Aorta (tissue), 5 donors: ENCODE measurements at regions not wholly inside any gene's neighbourhood (a gene's known extent, or its start where the extent isn't known, plus 50 kb on each side); places are given as distances from the start of the nearest gene placed in this dataset.

Source experiments
- ATAC-seq: fragments of 200-7000 bp; cut with Tn5 transposase; one replicate; pipeline ENCODE4 v1.9.1; 2022; ENCODE audit warnings: moderate library complexity; ENCODE audit not compliant: low FRiP score
- DNase-seq, 2 donors: peaks; one replicate each; pipeline ENCODE4 v3.0.0-alpha.2; 2020
- H3K27ac ChIP-seq, 2 donors: one replicate each; pipeline ENCODE4 v1.5.1; 2013; ENCODE audit warnings: low read length in 2 of 2, mild to moderate bottlenecking in 2 of 2, moderate library complexity in 2 of 2, control low read depth in 1 of 2, inconsistent platforms in 1 of 2, low read depth in 1 of 2
- H3K27me3 ChIP-seq, 2 donors: one replicate each; pipeline ENCODE4 v1.6.1; 2013; ENCODE audit warnings: control low read depth in 1 of 2, low read length in 1 of 2, mild to moderate bottlenecking in 1 of 2, moderate library complexity in 1 of 2; ENCODE audit not compliant: insufficient read depth in 2 of 2, control insufficient read depth in 1 of 2
- H3K36me3 ChIP-seq, 2 donors: one replicate each; pipeline ENCODE4 v1.6.1; 2013; ENCODE audit warnings: control low read depth in 1 of 2, low read length in 1 of 2, mild to moderate bottlenecking in 1 of 2; ENCODE audit not compliant: insufficient read depth in 2 of 2, control insufficient read depth in 1 of 2
- H3K4me1 ChIP-seq, 2 donors: one replicate each; pipeline ENCODE4 v1.6.1; 2013; ENCODE audit warnings: low read length in 2 of 2, control low read depth in 1 of 2, mild to moderate bottlenecking in 1 of 2, moderate library complexity in 1 of 2; ENCODE audit not compliant: insufficient read depth in 2 of 2, control insufficient read depth in 1 of 2
- H3K4me3 ChIP-seq, 2 donors: one replicate each; pipeline ENCODE4 v1.5.1; 2013; ENCODE audit warnings: low read length in 2 of 2, control low read depth in 1 of 2, mild to moderate bottlenecking in 1 of 2
- H3K9me3 ChIP-seq: one replicate; pipeline ENCODE4 v1.6.1; 2013; ENCODE audit warnings: mild to moderate bottlenecking, low read length; ENCODE audit not compliant: control insufficient read depth
- WGBS, 2 donors: extraction: QIAGEN DNeasy Blood & Tissue Kit; methylation state at CpG; one replicate each; pipeline ENCODE4 v1.1.7; 2013; 5-methylcytosine and 5-hydroxymethylcytosine counted together
- intact Hi-C, 2 donors: fragments of 100-400 bp; cut with DNase I; formaldehyde crosslinking; loops; one replicate each; pipeline versions ENCODE4 v1.14.2 to v1.15.0; 2022
- donor health status: healthy with polysubstance abuse.
- donor health status: Bipolar disorder and iron deficiency.
- donor health status: DM: no; HTN: no; CAD: no.
- donor health status: DM: no; HTN: no; CAD: no.
- donor health status: DM: yes; HTN: yes; CAD: no.

GRCh38 chr4:8754634-8755589 lies 116.7 kb downstream of the HMX1 start:
- no peak for ATAC-seq
- no peak overlapping the region for H3K27ac ChIP-seq
- peak; percentile 17 to 55 for DNase-seq
- no peaks in the 10 kb centered on the region for H3K36me3 ChIP-seq
- 90 to 91% methylated on average over 23 of the region's 23 CpGs for WGBS, 2 donors
- peaks cover 0 to 2% of the 10 kb centered on the region in 2 donors for H3K27me3 ChIP-seq
- intact Hi-C loops, result no loop called here
- no peak overlapping the region for H3K4me3 ChIP-seq
- H3K9me3 ChIP-seq, result peaks cover 5% of the 10 kb centered on the region
- no peaks in the 10 kb centered on the region for H3K4me1 ChIP-seq

- H3K4me3 ChIP-seq, result no peak overlapping the region
- DNase-seq, result peak; percentile 16 to 65
- H3K9me3 ChIP-seq, result no peaks in the 10 kb centered on the region
- H3K27ac ChIP-seq, result no peak overlapping the region
- H3K27me3 ChIP-seq, result no peaks in the 10 kb centered on the region
- intact Hi-C loops, result no loop called here
- no peaks in the 10 kb centered on the region for H3K36me3 ChIP-seq
- peak; percentile 31 for ATAC-seq
- WGBS, 2 donors, result 86 to 91% methylated on average over 9 of the region's 9 CpGs
- H3K4me1 ChIP-seq, result no peaks in the 10 kb centered on the region
Observed at GRCh38 chr4:8748236-8748575, 123.4 kb downstream of the HMX1 start.

- Histone ChIP-seq H3K36me3 (no peaks in the 10 kb centered on the region), H3K4me1 (no peaks in the 10 kb centered on the region)
Observed at GRCh38 chr4:8747467-8748235, 124.0 kb downstream of the HMX1 start.

DNA sequence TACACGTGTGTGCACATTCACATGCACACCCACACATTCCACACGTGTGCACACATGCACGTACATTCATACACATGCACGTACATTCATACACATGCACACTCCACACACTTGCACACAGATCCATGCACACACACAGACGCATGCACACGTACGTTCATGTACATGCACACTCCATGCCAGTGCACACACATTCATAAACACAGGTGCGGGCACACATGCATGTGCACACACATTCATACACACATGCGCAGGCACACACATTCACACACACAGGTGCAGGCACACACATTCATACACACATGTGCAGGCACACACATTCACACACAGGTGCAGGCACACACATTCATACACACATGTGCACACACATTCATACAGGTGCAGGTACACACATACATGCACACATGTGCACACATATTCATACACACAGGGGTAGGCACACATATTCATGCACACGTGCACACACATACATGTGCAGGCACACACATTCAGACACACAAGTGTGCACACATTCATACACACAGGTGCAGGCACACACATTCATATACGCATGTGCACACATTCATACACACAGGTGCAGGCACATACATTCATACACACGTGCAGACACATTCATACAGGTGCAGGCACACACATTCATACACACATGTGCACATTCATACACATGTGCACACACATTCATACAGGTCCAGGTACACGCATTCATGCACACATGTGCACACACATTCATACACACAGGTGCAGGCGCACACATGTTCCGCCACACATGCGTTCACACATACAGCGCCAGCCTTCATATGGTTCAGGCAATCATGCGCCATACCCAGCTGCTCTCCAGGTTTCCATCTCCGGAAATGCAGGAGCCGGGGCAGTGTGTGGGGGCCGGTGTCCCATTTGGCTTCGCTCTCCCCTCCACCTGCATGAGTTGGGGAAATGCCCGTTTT lies 124.8 kb downstream of the HMX1 start:
- Histone ChIP-seq H3K9me3 (no peaks in the 10 kb centered on the region), H3K36me3 (no peaks in the 10 kb centered on the region), H3K4me1 (no peaks in the 10 kb centered on the region), H3K27me3 (no peaks in the 10 kb centered on the region), H3K4me3 (no peak overlapping the region), H3K27ac (no peak overlapping the region)
- DNase-seq (peak; percentile 13 to 29), ATAC-seq (no peak)
- 92% methylated on average over 23 of the region's 23 CpGs for WGBS, 2 donors
- intact Hi-C loops, result no loop called here

More at GRCh38 chr4:8747467-8748235, 124.0 kb downstream of the HMX1 start:
- intact Hi-C loops, result no loop called here
- no peaks in the 10 kb centered on the region for H3K27me3 ChIP-seq
- no peaks in the 10 kb centered on the region for H3K9me3 ChIP-seq
- no peak overlapping the region for H3K4me3 ChIP-seq
- H3K27ac ChIP-seq, result no peak overlapping the region
- DNase-seq (peak; percentile 21 to 73), ATAC-seq (no peak)
- WGBS, 2 donors, result 75 to 76% methylated on average over 39 of the region's 39 CpGs

DNA sequence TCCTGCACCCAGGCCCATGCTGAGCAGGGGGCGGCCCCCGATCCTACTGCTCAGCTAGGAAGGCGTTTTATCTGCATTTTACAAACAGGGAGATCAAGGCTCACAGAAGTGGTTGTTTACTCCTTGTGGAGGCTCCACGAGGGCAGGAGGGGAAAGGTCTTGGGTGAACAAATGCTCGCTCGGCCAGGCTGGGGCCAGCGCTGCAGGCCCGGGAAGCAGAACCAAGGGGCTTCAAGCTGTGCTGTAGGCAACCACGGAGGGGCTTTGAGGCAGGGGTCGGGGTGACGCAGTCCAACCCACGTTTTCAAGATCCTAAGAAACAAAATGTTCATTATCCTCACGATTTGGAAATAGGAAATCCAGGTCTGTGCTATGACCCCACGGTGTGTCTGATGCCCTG lies 125.8 kb downstream of the HMX1 start:
- intact Hi-C loops, result no loop called here
- 60 to 64% methylated on average over 14 of the region's 14 CpGs for WGBS, 2 donors
- DNase-seq (peak; percentile 32 to 44), ATAC-seq (no peak)
- H3K9me3 ChIP-seq, result no peaks in the 10 kb centered on the region
- no peaks in the 10 kb centered on the region for H3K4me1 ChIP-seq
- no peak overlapping the region for H3K27ac ChIP-seq
- H3K27me3 ChIP-seq, result no peaks in the 10 kb centered on the region
- H3K36me3 ChIP-seq, result no peaks in the 10 kb centered on the region
- no peak overlapping the region for H3K4me3 ChIP-seq

DNA sequence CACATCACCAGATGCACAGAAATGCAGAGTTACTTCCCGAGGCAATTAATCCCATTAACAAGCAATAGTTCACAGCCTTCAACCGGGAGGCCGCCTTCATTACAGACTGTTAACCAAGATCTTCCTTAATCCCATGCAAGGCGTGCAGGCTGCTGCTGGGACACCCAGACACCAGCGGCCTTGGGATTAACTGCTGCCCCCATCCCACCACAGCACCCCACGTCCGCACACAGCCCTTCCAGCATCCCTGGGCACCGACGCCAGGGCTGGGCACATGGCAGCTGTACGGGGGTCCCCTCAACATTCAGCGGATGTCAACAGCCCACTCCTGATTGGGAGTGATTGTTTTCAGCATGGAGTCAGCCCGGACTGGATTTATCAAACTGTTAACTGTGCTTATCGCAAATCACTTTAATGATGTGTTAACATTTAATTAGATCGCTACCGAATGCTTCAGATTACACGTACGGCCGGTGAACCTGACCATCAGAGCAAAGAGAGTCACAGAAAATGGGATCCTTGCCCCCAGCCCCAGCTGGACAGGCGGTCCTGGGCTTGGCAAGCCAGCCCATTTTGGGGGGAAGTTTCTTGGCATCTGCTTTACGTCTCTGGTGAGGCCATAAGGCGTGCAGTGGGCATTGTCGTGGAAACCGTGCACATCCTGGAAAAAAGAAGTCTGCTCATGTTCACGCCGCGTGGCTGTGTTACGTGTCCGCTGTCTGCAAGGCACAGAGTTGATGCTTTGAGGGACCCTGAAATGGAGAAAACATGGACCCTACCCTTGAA lies 126.4 kb downstream of the HMX1 start:
- Histone ChIP-seq H3K4me1 (no peaks in the 10 kb centered on the region), H3K9me3 (no peaks in the 10 kb centered on the region), H3K27me3 (no peaks in the 10 kb centered on the region), H3K36me3 (no peaks in the 10 kb centered on the region), H3K27ac (no peak overlapping the region), H3K4me3 (no peak overlapping the region)
- WGBS, 2 donors, result 65 to 68% methylated on average over 28 of the region's 28 CpGs
- intact Hi-C loops, result no loop called here
- no peak for ATAC-seq
- DNase-seq, result peak; percentile 17 to 47

DNA sequence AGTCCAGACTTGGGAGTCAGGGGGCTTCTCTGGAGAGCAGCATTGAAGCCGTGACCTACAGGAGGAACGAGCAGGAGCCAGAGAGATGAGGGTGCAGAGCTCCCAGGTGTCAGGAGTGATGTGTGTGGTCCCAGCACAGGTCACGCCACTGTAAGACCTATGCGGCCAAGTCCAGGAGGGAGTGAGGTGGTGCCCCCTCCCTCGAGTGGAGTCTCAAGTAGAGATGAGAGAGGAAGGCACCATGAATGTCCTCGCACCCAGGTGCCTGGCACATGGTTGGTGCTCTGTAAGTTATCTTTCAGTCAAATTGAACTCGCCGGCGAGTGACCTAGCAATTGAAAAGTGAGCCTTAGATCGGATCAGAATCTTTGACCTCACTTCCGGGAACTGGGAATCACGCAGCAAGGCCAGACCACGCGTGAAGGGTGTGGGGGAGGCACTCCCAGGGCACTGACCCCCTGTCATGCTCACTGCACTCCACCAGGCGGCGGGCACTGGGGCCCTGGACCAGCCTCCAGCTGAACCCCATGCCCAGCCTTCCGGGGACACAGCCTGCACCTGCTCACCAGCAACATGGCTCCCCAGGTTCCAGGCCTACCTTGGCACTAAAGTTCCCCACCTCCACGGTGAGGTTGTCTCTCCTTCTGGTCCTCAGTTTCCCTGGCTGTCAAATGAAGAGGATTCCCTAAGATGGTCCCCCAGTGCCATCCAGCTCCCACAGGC lies 127.4 kb downstream of the HMX1 start:
- 77 to 79% methylated on average over 18 of the region's 18 CpGs for WGBS, 2 donors
- peak; percentile 18 to 59 for DNase-seq
- no peak for ATAC-seq
- no peak overlapping the region for H3K4me3 ChIP-seq
- no peak overlapping the region for H3K27ac ChIP-seq
- H3K36me3 ChIP-seq, result no peaks in the 10 kb centered on the region
- H3K9me3 ChIP-seq, result no peaks in the 10 kb centered on the region
- no peaks in the 10 kb centered on the region for H3K4me1 ChIP-seq
- intact Hi-C loops, result no loop called here
- H3K27me3 ChIP-seq, result no peaks in the 10 kb centered on the region
